Sciatic nerve (tissue), 2 donors: ENCODE measurements at regions not wholly inside any gene's neighbourhood (a gene's known extent, or its start where the extent isn't known, plus 50 kb on each side); places are given as distances from the start of the nearest gene placed in this dataset.

Experiments used
- ATAC-seq: fragments of 200-7000 bp; cut with Tn5 transposase; one replicate; pipeline ENCODE4 v1.9.1; 2020; ENCODE audit warnings: mild to moderate bottlenecking, moderate library complexity
- DNase-seq: peaks from one replicate; pipeline ENCODE4 v3.0.0-alpha.2; 2020; ENCODE audit warnings: low spot score
- intact Hi-C: fragments of 100-400 bp; cut with DNase I; formaldehyde crosslinking; loops from one replicate; pipeline ENCODE4 v1.14.2; 2022
- donor health status: DM: no; HTN: no; CAD: no.
- donor health status: DM: no; HTN: no; CAD: no.

DNA sequence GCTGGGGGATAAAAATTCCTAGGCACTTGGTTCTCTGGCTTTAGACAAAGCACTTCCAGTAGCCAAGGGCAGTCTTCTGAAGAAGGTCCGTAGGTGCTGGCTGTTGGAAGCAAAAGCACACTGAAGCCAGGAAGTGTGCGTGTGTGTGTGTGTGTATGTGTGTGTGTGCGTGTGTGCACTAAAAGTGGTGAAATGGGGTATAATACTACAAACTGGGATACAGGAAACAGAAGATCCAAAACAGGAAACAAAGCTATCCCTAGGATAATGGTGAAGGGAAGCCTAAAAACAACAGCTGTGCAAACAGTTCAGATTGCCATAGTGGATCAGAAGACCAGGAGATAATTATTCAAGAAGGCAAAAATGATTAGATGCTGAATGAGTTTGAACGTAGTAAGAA is 103.4 kb downstream of the IL20RB start:
- intact Hi-C loops: no loop called here
- DNase-seq (no peak), ATAC-seq (no peak)

DNA sequence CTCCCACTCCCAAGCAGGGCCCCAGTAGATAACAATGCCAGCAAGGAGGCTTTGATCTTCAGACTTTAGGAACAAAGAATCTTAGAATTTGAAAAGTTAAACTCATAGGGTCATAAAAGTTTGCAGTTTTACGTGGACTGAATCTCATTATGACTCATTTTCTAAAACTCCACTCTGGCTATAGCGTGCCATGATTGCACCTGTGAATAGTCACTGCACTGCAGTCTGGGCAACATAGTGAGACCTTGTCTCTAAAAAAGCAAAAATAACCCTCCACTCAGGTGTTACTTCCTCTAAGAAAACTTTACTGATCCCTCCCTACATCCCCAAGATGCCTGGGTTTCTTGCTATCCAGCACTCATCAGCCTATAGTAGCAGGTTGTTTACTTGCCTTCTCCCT is 104.5 kb downstream of the IL20RB start:
- DNase-seq (no peak), ATAC-seq (no peak)
- intact Hi-C loops: no loop called here

DNA sequence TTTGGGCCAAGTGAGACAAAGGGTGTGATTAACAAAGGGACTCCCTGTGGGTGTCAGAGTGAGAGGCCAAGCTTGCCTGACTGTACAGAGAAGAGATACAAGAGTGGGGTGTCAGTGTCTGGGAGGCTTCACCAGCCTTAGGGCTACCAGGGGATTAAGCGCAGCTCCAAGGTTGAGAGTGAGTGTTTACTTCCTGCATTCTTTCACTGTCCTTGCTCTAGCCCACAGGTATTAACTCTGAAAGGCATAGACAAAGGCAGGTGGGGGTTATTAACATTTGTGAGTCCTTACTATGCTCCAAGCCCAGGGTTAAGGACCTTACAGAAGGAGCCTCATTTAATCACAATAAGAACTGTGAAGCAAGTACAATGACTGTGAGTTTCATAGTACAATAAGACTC is 107.6 kb downstream of the IL20RB start:
- DNase-seq: no peak
- ATAC-seq: no peak
- intact Hi-C loops: no loop called here

DNA sequence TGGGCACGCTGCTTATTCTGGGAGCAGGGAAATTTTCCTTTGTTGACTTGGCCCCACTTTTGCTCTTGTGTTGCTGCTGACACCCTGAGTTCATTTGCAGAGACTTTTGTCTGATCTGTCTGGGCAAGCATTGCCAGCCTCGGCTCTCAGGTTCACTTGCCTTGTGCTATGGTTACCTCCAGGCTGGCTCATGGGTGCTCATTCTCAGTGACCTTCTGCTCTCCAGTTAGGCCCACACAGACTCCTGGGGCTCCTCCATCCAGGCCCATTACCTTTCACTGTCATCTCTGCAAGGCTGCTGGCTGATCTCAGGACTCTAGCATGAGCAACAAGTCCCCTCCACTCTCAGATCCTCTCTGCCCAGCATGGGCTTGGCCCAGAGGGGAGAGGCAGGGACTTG is 108.3 kb downstream of the IL20RB start:
- no peak for DNase-seq
- no peak for ATAC-seq
- intact Hi-C loops: no loop called here

DNA sequence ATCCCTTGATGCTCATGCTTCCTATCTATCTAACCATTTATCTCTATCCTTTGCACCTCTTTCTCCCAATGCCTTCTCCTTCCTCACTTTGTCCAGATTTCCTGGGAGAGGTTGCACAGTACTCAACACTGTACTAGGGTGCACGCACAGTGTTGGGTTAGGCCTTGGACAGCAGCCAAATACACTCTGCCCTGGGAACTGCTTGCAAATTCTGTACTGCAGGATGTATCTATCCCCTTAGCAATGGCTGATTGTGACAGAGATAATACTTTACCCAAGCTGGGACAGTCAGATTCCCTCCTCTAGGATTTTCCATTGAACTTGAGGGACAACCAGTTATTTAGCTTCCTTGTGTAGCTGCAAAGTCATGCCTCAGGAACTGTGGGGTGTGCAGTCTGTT is 113.3 kb downstream of the IL20RB start:
- intact Hi-C loops: no loop called here
- ATAC-seq: no peak
- no peak for DNase-seq

DNA sequence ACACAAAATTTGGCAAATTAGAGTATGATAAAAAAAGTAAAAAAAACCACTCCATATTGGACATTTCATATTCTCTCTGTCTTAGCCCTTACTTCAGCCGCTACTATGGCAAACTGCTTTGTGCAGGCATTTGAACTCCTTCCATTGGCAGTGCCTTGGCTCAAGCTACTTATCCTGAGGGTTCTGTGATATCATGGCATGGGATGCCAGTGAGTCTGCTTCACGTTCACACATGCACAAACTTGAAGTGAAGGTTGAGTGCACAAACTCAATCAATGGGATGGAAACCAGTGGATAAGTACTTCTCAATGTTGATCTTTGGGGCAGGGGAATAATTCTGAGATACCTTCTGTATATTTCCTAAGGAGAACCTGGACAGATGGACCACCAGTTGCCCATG is 117.2 kb downstream of the IL20RB start:
- intact Hi-C loops: no loop called here
- ATAC-seq: no peak
- DNase-seq: no peak

DNA sequence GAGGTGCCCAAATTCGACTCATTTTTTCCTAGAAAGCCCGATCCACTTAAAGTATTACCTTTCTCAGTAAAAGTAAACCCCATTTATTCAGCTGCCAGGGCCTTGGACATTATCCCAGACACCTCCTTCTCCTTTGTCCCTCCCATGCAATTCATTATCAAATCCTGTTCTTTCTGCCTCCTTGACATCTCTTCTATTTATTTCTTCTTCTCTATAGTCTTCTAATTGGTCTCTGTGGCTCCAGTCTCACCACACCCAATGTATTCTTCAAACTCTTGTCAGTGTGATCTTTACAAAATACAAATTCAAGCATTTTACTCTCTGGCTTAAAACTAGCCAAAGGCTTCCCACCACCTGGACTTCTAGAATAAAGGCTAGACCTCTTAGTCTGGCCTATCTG is 120.3 kb downstream of the IL20RB start:
- intact Hi-C loops: no loop called here
- no peak for DNase-seq
- ATAC-seq: no peak

DNA sequence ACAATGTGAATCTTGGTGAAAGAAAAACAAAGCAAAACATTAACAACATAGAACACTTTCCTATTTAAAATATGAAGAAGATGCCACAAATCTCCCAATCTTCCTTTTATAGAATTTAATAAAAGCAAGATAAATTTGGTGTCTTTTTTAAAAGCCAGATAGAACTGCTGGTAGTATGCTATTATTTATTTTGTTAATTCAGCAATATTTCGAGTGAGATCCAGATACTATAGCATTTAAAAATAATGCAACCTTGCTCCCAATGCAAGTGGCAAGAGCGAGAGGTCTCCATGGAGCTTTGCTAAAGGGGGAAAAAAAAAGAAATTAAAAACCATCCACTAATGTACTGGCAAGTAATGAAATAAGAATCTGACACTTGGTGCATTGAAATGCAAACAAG is 121.8 kb downstream of the IL20RB start:
- ATAC-seq (no peak), DNase-seq (no peak)
- intact Hi-C loops: no loop called here

DNA sequence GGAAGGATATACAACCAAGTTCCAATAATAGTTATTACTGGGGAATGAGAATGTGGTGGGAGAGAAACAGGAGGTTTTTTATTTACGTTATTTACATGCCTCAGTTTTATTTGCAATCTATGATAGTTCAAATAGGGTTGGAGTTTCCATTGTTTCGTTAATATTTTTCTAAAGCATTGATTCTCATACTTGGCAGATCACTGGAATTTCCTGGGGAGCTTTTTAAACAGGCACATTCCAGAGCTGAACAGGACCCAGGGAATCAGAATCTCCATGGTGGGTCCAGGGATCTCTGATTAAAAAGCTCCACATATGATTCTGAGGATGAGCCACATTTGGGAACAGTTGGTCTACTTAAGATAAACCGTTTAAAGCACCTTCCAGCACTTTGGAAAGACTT is 123.9 kb downstream of the IL20RB start:
- intact Hi-C loops: no loop called here

DNA sequence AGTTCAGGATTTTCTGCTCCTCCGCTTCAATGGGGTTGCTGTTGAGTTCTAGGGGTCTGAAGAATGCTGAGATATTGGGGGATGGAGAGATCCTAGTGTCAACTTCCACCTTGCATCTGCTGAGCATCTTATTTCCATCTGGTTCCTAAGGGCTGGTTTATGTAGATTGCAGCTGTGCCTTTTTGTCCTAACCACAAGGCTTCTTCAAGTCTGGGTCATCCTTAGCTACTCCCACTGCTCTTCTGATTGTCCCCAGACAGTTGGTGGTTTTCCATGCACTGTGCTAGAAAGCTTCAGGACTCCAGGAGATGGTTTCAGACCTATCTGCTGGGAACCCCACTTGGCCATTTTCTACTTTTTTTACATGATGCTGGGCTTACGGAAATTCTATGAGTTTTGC is 125.0 kb downstream of the IL20RB start:
- no peak for ATAC-seq
- DNase-seq: no peak
- intact Hi-C loops: no loop called here

More for the DNA sequence above, 123.9 kb downstream of the IL20RB start:
- ATAC-seq (no peak), DNase-seq (no peak)

DNA sequence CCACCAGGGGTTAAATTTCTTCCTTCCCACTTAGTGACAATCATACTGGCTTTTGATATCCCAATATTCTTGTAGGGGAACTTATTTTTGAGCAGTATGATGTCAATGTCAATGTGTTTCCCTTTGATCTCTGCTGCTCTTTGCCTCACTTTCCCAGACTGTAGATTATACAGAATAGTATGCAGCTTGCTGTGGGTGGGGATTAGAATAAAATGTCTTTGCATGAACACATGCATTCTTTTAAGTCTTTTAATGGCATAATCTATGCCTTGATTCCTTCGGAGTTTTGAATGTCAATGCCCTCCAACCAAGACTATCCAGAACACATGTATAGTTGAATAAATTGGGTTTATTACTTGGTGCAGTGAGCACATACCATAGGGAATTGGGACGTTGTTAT is 125.5 kb downstream of the IL20RB start:
- ATAC-seq (no peak), DNase-seq (no peak)
- intact Hi-C loops: no loop called here

DNA sequence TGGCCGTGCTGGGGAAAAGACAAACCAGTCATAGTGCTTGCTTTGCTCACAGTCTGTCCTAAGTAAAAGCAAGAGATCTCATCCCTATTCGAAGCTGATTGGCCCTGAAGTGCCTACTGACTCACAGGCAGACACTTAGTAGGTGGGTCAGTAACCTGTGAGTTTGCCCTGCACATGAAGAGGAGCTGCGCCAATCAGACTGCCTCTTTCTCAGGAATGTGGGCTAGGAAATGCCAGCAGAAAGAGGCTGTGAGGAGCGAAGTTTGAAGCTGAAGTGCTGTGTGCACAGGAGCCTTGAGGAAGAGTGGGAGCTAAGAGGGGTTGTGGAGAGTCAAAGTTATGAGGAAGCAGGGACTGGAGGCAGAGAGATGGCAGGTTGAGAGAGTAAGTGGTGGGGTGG is 126.8 kb downstream of the IL20RB start:
- ATAC-seq (no peak), DNase-seq (no peak)
- intact Hi-C loops: no loop called here

DNA sequence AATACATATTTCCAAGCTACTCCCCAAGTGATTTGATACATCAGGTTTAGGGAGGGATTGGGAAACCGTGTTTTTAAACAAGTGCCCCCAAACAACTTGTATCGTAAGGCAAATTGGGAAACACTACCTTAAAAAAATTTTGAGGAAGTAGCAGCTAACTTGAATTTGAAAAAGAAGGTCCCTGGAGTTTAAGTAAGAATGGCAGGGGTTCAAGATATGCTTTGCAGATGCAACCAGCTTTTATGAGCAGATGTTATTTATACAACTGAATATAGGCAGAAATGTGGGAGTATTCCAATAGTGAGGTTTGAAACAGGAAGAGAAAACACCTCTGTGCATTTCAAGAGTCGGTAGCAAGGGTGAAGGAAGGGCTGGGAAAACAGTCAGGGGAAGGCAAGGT is 139.6 kb downstream of the IL20RB start:
- ATAC-seq (no peak), DNase-seq (no peak)
- intact Hi-C loops: no loop called here

DNA sequence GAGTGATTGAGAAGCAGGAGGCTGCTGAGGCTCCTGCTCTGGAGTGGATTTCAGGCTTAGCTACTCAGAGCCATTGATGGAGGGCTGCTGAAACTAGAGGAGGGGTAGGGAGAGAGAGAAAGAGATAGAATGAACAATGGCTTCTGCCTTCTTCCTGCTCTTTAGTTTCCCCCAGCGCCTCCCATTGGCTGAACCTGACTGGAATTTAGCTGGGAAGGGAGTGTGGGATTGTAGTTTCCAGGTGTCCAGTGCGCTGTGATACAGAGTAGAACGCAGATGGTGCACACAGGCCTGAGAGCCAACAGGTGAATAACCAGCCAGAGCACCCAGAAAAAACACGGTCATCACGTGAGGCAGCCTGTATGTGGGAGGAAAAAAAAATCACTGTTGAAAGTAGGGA is 140.1 kb downstream of the IL20RB start:
- intact Hi-C loops: no loop called here
- DNase-seq (no peak), ATAC-seq (no peak)

DNA sequence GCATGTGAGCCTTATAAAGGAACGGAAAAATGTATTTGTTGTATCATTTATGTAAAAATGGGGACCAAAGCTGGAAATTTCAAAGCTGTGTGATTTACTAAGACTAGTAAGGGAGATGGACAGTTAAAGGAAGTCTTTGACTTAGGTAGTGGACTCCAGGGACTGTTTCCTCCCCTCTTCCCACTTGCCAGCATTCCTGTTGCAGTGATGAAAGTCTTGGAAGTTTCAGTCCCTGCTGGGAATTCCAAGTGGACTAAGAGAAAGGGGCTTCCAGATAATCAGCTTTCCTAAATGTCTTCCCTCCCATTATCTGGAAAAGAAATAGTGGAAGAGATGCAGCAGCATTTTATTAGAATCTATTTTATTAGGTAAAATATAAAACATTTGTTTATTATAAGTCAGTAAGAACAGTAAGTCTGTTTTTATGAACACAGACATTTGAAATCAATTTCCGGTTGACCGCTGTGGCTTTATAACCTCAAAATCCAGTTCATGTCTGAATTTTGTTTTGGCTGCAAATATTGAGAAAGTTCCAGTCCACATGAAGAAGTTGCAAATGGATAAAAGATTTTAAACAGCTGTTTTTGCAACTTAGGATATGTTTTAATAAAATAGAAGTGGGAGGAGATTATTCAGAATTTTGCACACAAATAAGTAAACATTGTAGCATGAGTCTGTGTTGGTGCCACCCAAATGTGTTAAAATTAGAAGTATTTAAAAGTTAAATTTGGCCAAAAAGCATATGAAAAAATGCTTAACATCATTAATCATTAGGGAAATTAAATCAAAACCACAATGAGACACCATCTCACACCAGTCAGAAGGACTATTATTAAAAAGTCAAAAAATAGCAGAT is 141.8 kb downstream of the IL20RB start:
- DNase-seq (no peak), ATAC-seq (peak; percentile 73)
- intact Hi-C loops: no loop called here

DNA sequence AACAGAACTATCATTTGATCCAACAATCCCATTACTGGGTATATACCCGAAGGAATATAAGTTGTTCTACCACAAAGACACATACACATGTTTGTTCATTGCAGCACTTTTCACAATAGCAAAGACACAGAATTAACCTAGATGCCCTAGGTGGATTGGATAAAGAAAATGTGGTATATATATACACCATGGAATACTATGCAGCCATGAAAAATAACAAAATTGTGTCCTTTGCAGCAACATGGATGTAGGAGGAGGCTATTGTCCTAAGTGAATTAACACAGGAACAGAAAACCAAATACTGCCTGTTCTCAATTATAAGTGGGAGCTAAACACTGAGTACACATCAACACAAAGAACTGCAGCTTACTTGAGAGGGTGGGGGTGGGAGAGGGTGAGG is 142.5 kb downstream of the IL20RB start:
- no peak for ATAC-seq
- DNase-seq: no peak
- intact Hi-C loops: no loop called here

DNA sequence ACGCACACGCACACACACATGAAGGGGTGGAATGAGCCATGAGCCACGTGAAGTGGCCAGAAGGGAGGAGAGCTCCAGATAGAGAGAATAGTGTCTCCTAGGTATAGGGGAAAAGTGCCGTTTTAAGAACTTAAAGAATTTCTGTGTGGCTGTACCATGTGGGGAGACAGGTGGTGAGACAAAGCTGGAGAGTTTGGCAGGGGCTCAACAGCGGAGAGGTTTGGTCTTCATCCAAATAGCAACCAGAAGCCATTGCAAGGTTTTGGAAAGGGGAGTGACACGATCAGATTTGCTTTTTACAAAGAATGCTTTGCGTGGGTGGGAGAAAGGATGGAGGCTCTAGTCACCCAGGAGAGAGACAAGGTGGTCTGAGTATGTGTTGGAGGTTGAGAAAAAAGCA is 146.0 kb downstream of the IL20RB start:
- no peak for ATAC-seq
- DNase-seq: no peak
- intact Hi-C loops: no loop called here

DNA sequence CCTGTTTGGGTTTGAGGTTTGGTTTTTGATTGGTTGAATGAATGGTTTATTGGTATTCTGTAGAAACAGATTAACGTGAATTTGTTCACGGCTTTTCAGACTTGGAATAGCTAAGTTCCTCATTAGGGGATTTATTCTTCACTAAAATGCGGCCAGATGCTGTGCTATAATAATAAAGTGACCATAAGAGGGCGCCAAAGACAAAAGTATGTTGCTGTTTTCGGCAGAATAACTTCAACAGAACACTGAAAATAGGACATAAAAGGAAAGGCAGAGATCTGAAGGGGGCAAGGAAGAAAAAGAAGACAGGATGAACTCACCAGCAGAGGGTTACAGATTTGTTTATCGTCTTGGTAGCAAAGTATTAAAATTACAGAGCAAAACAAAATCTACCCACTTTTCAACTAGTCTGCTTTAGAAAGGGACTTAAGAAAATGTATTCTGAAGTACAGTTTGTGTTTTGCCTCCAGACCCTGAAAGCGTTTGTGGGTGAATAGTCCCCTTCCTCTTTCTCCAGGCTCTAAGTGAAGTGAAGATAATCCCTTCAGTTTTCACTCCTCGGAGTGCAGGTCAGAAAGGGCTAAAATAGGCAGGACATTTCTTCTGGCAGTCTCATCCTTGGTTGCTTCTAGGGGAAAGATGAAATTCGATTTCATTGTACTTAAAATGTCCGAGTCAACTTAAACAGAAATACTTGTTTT is 147.6 kb downstream of the IL20RB start:
- intact Hi-C loops: no loop called here
- ATAC-seq (peak; percentile 84), DNase-seq (no peak)

DNA sequence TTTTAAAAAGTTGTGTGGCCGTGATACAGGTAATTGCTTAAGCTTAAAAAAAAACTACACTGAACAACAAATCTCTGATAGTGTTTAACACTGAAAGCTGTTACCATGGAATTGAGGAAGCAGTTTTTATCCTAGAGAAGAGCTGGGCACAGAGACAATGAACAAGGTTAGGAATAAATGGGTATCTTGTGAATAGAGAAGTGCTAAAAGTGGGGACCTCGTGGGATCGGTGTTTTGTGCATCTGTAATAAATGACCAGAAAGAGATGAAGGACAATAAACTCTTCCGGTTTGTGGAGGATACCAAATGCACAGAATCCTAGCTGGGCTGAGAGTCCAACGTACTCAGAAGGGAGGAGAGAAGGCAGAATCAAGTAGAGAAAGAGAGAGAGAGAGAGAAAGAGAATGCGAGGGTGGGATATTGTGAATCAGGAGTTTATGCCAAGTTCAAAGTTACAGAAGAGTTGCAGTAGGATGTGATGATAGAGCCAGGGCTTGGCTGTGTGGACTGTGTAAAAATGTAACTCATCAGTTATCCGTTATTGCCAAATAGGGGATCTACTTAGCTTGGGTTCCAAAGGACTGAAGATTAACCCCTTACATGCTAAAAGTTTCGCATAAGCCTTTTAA is 148.9 kb downstream of the IL20RB start:
- no peak for DNase-seq
- no peak for ATAC-seq
- intact Hi-C loops: no loop called here

DNA sequence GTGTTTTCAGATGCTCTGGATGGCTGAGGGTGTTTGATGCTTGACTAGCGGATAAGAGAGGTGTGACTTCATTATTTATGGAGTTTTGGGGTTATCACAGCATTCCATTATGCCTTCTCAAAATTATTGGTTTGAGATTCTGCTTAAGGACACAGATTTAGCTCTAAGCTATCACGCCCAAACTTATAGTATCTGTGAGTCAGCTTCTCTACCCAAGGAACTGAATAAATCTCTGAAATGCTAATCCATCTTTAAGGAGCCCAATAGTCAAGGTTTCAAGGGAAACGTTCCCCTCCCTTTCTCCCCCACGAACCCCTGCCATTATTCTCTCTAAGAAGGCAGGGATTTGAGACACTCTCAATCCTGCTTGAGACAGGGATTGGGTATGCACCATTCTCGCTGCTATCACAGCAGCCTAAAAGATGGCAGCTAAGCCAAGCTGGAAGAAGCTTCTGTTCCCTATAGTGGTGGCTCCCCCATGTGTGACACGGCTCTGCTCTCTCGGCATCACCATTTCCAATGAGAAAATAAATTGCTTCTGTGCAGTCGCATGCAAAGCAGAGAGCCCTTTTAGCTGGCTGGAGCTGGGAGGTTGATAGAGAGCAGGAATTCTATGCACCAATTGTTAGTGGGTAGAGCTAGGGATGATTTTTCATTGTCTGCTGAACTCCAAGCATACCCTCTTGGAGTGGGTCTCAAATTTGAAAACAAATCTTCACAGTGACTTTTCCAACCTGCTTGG is 151.1 kb downstream of the IL20RB start:
- intact Hi-C loops: no loop called here
- DNase-seq: no peak
- ATAC-seq: no peak
